Skeletal muscle cell (primary cell): ENCODE measurements at regions not wholly inside any gene's neighbourhood (a gene's known extent, or its start where the extent isn't known, plus 50 kb on each side); places are given as distances from the start of the nearest gene placed in this dataset.

ENCODE experiments used
- DNase-seq: peaks from one replicate; pipeline ENCODE4 v3.0.0-alpha.2; 2010; ENCODE audit warnings: low read depth
- H3K4me3 ChIP-seq: 2 replicates; pipeline ENCODE4 v1.5.1; 2011; ENCODE audit warnings: low read depth, mild to moderate bottlenecking, control low read depth, low read length, moderate library complexity

GRCh38 chr2:134118279-134119116 lies 135.4 kb upstream of the MGAT5 start:
- no peak overlapping the region for H3K4me3 ChIP-seq
- peak; percentile 92 for DNase-seq

DNA sequence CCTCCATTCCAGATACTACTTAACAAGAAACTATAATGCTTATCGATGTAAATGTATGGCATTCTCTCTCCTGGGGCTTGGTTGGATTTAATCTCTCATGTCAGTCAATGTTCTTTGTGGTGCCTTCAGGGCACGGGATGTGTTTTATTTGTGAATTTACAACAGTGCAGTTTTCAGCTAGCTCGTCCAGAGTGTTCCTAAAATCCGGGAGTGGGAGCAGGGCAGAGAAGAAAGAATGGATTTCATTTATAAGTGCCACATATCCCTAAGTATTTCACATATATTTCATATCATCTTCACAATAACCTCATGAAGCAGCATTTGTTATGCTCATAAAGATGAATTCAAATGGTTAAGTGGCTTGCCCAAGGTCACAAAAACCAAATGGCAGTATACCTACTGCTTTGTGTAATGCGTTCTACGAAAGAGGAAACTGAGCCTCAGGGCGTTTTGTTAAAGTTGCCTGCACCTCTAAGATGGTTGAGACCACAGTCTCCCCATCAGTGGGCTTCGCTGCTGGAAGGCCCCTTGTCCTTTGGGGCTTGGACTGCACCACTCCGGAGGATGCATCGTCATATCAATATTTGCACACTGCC lies 134.7 kb upstream of the MGAT5 start:
- DNase-seq, result no peak
- peak overlapping the region; percentile 81 for H3K4me3 ChIP-seq

DNA sequence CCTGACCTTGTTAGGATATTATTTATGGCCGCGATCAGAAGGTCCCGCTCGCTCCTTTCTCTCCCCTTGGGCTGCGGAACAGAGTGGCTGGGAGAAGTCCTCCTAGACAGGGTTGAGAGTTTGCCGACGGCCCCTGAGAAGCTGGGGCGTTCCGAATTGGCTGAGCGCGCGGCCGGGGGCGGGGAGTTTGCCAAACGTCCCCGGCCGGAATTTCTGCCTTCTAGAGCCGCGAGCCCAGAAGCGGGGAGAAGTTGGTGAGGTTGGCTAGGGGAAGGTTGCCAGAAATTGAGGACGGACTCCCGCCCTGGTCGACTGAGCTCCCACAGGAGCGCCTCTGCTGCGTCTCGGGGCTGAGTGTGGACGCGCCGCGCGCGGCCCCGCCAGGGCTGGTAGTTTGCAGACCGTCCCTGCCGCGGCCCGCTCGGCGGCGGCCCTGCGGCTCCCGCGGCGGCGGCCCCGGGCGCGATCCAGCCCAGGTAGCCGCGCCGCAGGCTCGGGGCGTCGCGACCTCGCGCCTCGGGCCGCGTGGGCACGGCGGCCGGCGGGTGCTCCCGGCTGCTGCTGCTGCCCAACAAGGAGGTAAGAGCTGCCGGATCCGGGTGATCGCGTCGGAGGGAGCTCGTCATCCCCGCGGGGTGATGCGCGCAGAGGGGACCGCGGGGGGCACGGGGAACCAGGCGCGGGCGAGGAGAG lies 134.0 kb upstream of the MGAT5 start:
- peak; percentile 79 for DNase-seq
- peak overlapping the region; percentile 81 for H3K4me3 ChIP-seq

DNA sequence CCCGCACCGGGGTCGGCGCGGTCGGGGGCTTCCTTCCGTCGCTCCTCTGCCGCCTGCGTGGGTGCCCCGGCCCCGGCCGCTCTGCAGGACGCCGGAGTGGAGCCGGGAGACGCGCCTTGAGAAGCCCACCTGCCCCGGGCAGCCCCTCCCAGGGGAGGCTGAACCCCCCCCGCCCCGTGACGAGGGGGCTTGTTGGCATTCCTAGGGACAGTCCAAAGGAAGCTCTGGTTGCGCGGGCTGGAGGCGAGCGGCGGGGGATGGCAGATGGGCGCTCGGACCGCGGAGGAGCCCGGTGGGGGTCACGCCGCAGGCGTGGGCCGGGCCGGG lies 133.5 kb upstream of the MGAT5 start:
- DNase-seq, result no peak
- H3K4me3 ChIP-seq, result peak overlapping the region; percentile 81

- peak overlapping the region; percentile 81 for H3K4me3 ChIP-seq
- no peak for DNase-seq
Measured at GRCh38 chr2:134120733-134121630, 132.9 kb upstream of the MGAT5 start.

DNA sequence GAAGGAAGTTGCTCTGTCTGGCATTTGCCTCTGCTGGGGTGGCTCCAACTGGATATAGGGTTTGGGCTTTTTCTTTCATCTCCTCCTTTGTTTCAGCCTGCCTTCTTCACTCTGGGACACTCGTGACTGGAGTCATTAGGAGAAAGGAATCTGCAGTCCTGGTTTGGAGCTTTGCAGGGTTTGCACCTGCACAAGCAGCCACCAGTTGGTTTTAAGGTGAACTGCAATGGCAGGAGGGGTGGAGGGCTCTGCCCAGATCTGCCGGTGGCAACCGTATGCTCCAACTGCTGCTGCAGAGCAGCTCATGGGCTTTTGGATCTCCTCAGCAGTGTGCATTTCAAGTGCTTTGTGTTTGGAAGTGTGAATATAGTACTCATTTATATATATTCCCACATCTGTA lies 131.3 kb upstream of the MGAT5 start:
- H3K4me3 ChIP-seq, result no peak overlapping the region
- no peak for DNase-seq

GRCh38 chr2:134123332-134123731 lies 130.5 kb upstream of the MGAT5 start:
- no peak overlapping the region for H3K4me3 ChIP-seq
- DNase-seq, result no peak

- no peak overlapping the region for H3K4me3 ChIP-seq
- no peak for DNase-seq
Measured at GRCh38 chr2:134124047-134124753, 129.7 kb upstream of the MGAT5 start.

- no peak overlapping the region for H3K4me3 ChIP-seq
- DNase-seq, result no peak
Measured at GRCh38 chr2:134127496-134127895, 126.4 kb upstream of the MGAT5 start.

DNA sequence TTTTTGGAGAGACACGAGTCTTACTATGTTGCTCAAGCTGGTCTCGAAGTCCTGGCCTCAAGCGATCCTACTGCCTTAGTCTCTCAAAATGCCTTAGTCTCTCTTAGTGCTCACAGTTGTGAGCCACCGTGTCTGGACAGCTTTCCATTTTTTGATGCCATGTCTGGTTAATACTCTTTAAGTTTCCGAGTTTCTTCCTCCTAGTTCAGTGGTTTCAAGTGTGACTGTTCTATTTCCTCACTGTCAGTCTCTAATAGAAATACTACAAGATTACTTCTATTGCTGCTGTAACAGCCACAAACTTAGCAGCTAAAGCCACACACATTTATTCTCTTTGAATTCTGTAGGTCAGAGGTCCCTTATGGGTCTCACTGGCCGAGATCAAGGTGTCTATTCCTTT lies 125.1 kb upstream of the MGAT5 start:
- H3K4me3 ChIP-seq, result no peak overlapping the region

GRCh38 chr2:134129900-134130537 lies 123.9 kb upstream of the MGAT5 start:
- H3K4me3 ChIP-seq, result no peak overlapping the region
- no peak for DNase-seq

More for the DNA sequence above, 125.1 kb upstream of the MGAT5 start:
- DNase-seq, result no peak

DNA sequence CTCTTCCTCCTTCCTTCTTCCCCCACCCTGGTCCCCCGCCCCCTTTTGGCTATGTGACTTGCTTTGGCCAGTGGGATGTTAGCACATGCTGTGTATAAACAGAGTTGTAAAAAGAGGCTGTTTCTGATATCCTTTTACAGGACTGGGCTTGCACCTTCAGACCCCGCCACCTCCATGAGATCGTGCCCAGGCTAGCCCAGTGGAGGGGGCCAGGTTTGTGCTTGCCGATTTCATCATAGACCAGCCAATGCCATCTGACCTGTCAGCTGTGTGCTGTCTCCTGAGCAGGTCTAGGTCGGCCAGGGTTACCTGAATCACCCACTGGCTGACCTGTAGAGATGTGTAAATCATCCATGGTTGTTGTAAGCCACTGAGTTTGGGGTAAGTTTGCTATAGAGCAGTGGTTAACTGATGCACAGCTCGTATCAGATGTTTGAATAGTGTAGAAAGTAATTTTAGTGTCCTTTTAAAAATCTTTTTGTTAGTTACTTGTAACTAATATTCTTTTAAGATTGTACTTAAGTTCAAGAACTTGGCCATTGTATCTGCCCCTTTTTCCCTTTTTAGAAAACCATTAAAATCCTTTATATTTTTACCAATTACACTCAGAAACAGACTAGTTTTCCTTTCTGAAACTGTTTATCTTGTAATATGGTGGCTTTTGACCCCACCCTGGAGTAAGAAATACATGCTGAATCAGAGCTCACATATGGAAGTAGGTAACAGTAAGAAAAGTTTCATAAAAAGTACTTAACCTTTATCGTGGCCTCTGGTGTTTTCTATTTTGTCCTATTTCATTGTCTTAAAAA lies 122.0 kb upstream of the MGAT5 start:
- H3K4me3 ChIP-seq, result no peak overlapping the region
- no peak for DNase-seq

GRCh38 chr2:134132490-134132857 lies 121.4 kb upstream of the MGAT5 start:
- no peak overlapping the region for H3K4me3 ChIP-seq
- DNase-seq, result no peak

DNA sequence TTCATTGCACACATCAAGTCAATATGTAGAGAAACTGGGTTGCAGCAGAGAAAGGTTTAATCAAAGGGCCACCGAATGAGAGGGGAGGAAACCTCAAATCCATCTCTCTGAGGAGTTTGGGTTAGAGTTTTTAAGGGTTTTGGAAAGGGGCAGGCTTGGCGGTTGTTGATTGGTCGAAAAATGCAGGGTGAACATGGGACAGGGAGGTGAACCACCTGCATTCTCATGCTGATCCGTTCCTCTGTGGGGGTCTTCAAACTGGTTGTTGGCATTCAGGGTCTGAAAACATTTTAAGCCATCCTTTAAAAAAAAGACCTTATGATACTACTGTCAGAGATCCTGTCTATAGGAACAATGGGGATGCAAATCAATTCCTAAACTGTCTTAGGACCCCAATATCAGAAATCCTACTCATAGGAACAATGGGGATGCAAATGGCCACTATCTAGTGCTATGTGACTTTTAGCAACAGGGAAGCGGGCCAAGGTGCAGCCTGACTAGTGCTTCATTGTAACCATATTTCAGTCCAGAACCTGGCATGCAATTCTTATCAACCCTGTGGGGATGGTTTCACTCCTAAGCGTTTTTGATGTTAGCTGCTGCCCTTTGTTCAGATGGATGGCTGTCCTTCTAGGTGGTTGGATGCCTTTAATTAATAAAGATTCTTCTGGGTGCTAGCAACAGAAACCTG lies 120.1 kb upstream of the MGAT5 start:
- H3K4me3 ChIP-seq, result no peak overlapping the region
- DNase-seq, result no peak

- no peak for DNase-seq
Measured at GRCh38 chr2:134134313-134134706, 119.6 kb upstream of the MGAT5 start.

GRCh38 chr2:134134827-134135226 lies 119.0 kb upstream of the MGAT5 start:
- DNase-seq, result no peak

More at GRCh38 chr2:134134313-134134706, 119.6 kb upstream of the MGAT5 start:
- H3K4me3 ChIP-seq, result no peak overlapping the region

GRCh38 chr2:134135793-134136192 lies 118.1 kb upstream of the MGAT5 start:
- H3K4me3 ChIP-seq, result no peak overlapping the region
- DNase-seq, result no peak

More at GRCh38 chr2:134134827-134135226, 119.0 kb upstream of the MGAT5 start:
- no peak overlapping the region for H3K4me3 ChIP-seq
